Esophagus (tissue), 2 donors: ENCODE measurements at regions not wholly inside any gene's neighbourhood (a gene's known extent, or its start where the extent isn't known, plus 50 kb on each side); places are given as distances from the start of the nearest gene placed in this dataset.
"Not testable (repeated sequence)": the region's sequence is repeated elsewhere in the genome, so short reads cannot be mapped to it uniquely, and the experiment has no call there.

ENCODE experiments used
- H3K27ac ChIP-seq, 2 donors: one replicate each; pipeline ENCODE4 v1.5.1; 2013; ENCODE audit warnings: low read depth in 2 of 2, mild to moderate bottlenecking in 2 of 2, inconsistent platforms in 1 of 2, low read length in 1 of 2, moderate library complexity in 1 of 2
- H3K27me3 ChIP-seq, 2 donors: one replicate each; pipeline ENCODE4 v1.6.1; 2013; ENCODE audit warnings: low read length in 2 of 2, control low read depth in 1 of 2, mild to moderate bottlenecking in 1 of 2; ENCODE audit not compliant: insufficient read depth in 2 of 2, control insufficient read depth in 1 of 2
- H3K36me3 ChIP-seq, 2 donors: one replicate each; pipeline ENCODE4 v1.6.1; 2013; ENCODE audit warnings: low read length in 1 of 2; ENCODE audit not compliant: control insufficient read depth in 2 of 2, insufficient read depth in 2 of 2
- H3K4me1 ChIP-seq, 2 donors: one replicate each; pipeline ENCODE4 v1.6.1; 2013; ENCODE audit warnings: low read length in 1 of 2; ENCODE audit not compliant: control insufficient read depth in 2 of 2, insufficient read depth in 2 of 2
- H3K4me3 ChIP-seq, 2 donors: one replicate each; pipeline ENCODE4 v1.5.1; 2013; ENCODE audit warnings: low read length in 2 of 2, mild to moderate bottlenecking in 2 of 2, low read depth in 1 of 2, moderate library complexity in 1 of 2
- H3K9me3 ChIP-seq, 2 donors: one replicate each; pipeline ENCODE4 v1.6.1; 2013; ENCODE audit warnings: mild to moderate bottlenecking in 2 of 2, low read depth in 1 of 2, low read length in 1 of 2, moderate library complexity in 1 of 2; ENCODE audit not compliant: control insufficient read depth in 2 of 2, insufficient read depth in 1 of 2
- WGBS, 2 donors: extraction: QIAGEN DNeasy Blood & Tissue Kit; methylation state at CpG; one replicate each; pipeline ENCODE4 v1.1.7; 2013; 5-methylcytosine and 5-hydroxymethylcytosine counted together
- donor health status: healthy with polysubstance abuse.
- donor health status: Bipolar disorder and iron deficiency.

DNA sequence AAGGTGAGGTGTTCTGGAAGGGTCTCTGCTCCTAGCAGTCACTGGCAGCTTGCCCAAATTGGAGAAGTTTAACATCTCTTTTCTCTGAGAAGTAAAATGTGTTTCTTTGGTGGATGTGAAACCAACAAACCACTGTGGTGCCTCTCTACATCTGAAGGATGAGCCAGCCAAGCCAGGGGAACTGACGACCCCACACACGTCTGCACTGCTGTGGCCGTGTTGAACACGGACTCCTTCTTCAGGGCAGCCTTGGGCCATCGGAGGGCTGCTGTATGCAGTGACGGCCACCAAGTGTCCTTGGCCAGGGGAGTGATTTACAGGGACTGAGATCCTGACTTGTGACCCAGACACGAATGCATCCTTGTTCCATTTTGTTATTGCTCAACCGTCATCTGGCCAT, 207.8 kb downstream of the ACKR3 start:
- H3K27me3 ChIP-seq = no peaks in the 10 kb centered on the region
- no peak overlapping the region for H3K27ac ChIP-seq
- no peaks in the 10 kb centered on the region for H3K9me3 ChIP-seq
- no peaks in the 10 kb centered on the region for H3K36me3 ChIP-seq
- H3K4me1 ChIP-seq = peaks cover 0 to 5% of the 10 kb centered on the region in 2 donors
- no peak overlapping the region for H3K4me3 ChIP-seq
- WGBS, 2 donors = 78 to 90% methylated on average over 8 of the region's 8 CpGs

DNA sequence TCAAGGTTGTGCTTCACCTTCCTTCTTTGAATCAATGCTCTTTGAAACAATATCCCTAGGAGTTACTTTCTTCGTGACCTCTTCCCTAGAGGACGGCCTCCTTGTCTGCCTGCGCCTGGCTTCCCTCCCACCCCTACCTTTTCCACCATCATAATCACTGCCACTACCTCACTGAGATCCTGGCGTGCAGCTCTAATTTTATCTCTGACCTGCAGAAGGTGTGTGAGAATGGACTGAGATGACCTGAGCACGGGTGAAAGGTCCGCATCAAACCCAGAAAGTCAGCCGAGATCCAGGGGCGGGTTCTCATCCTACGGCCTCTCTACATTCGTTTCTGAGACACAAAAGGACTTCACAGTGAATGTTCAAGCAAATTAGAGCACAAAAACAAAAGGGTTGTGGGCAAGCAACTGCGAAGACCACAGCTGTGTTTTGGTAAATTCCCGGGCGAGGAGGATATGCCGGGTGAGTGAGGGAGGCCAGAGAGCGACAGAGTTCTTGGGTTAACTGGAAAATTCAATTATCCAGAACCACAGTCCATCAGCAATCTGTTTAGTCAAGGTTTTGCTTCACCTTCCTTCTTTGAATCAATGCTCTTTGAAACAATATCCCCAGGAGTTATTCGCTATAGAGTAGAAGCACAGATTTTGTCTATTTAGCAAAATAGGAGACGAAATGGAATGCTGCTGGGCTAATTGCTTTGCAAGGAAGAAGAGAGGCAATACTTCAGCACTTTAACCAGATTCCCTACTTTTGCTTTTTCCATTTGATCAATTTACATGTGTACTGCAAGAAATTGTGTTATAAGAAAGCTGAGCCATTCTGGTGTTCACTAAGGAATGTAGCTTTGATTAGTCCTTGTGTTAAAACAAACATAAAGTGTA, 212.6 kb downstream of the ACKR3 start:
- WGBS, 2 donors = 86 to 90% methylated on average over 17 of the region's 17 CpGs
- H3K4me1 ChIP-seq = peaks cover 0 to 5% of the 10 kb centered on the region in 2 donors
- H3K9me3 ChIP-seq = no peaks in the 10 kb centered on the region
- no peak overlapping the region for H3K4me3 ChIP-seq
- no peaks in the 10 kb centered on the region for H3K36me3 ChIP-seq
- no peak overlapping the region for H3K27ac ChIP-seq
- no peaks in the 10 kb centered on the region for H3K27me3 ChIP-seq

- WGBS, 2 donors = 70 to 76% methylated on average over 5 of the region's 5 CpGs
- Histone ChIP-seq H3K27me3 (no peaks in the 10 kb centered on the region), H3K27ac (no peak overlapping the region), H3K9me3 (no peaks in the 10 kb centered on the region), H3K4me1 (no peaks in the 10 kb centered on the region), H3K4me3 (no peak overlapping the region), H3K36me3 (no peaks in the 10 kb centered on the region)
Observed at GRCh38 chr2:236782938-236783337, 213.3 kb downstream of the ACKR3 start.

- no peak overlapping the region for H3K4me3 ChIP-seq
- no peak overlapping the region for H3K27ac ChIP-seq
- WGBS, 2 donors = 84 to 87% methylated on average over 6 of the region's 6 CpGs
- no peaks in the 10 kb centered on the region for H3K27me3 ChIP-seq
- no peaks in the 10 kb centered on the region for H3K9me3 ChIP-seq
- H3K36me3 ChIP-seq = no peaks in the 10 kb centered on the region
- H3K4me1 ChIP-seq = no peaks in the 10 kb centered on the region
Observed at GRCh38 chr2:236783417-236784020, 213.9 kb downstream of the ACKR3 start.

- H3K27ac ChIP-seq = no peak overlapping the region
- no peaks in the 10 kb centered on the region for H3K27me3 ChIP-seq
- H3K9me3 ChIP-seq = no peaks in the 10 kb centered on the region
- H3K4me3 ChIP-seq = no peak overlapping the region
- WGBS, 2 donors = 53 to 75% methylated on average over 6 of the region's 6 CpGs
- H3K36me3 ChIP-seq = no peaks in the 10 kb centered on the region
- no peaks in the 10 kb centered on the region for H3K4me1 ChIP-seq
Observed at GRCh38 chr2:236785611-236786057, 216.0 kb downstream of the ACKR3 start.

- no peaks in the 10 kb centered on the region for H3K27me3 ChIP-seq
- no peaks in the 10 kb centered on the region for H3K4me1 ChIP-seq
- H3K9me3 ChIP-seq = no peaks in the 10 kb centered on the region
- 84 to 85% methylated on average over 4 of the region's 4 CpGs for WGBS, 2 donors
- H3K27ac ChIP-seq = no peak overlapping the region
- H3K4me3 ChIP-seq = no peak overlapping the region
- no peaks in the 10 kb centered on the region for H3K36me3 ChIP-seq
Observed at GRCh38 chr2:236786751-236787150, 217.1 kb downstream of the ACKR3 start.

- H3K4me3 ChIP-seq, H3K27ac ChIP-seq, H3K27me3 ChIP-seq, H3K9me3 ChIP-seq, H3K4me1 ChIP-seq, H3K36me3 ChIP-seq: not testable (repeated sequence)
- 89 to 90% methylated on average over 5 of the region's 5 CpGs for WGBS, 2 donors
Observed at GRCh38 chr2:236787376-236787775, 217.8 kb downstream of the ACKR3 start.

GRCh38 chr2:236787885-236788284, 218.3 kb downstream of the ACKR3 start:
- Histone ChIP-seq H3K36me3 (no peaks in the 10 kb centered on the region), H3K9me3 (no peaks in the 10 kb centered on the region), H3K27me3 (no peaks in the 10 kb centered on the region), H3K4me1 (no peaks in the 10 kb centered on the region), H3K4me3 (no peak overlapping the region), H3K27ac (no peak overlapping the region)
- WGBS, 2 donors = 55 to 72% methylated on average over 7 of the region's 7 CpGs

DNA sequence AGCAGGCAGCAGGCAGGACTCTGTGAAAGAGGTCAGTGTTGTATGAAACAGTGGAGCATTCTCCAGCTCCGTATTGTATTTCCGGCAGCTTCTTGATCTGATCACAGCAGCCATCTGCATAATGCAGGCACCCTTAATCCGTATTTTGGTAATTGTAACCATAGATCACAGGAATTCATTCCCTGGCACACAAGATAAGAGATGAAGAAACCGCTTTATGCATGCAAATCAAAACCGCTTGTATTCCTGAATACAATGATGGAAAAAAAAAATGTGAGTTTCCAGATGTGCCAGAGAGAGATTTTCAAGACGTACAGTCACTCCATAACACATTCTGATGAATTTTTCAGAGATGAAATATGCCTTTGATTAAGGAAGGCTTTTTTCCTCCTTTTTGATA, 221.3 kb downstream of the ACKR3 start:
- Histone ChIP-seq H3K27ac (no peak overlapping the region), H3K9me3 (no peaks in the 10 kb centered on the region), H3K4me1 (peaks cover 0 to 2% of the 10 kb centered on the region in 2 donors), H3K36me3 (no peaks in the 10 kb centered on the region), H3K27me3 (no peaks in the 10 kb centered on the region), H3K4me3 (no peak overlapping the region)
- 59 to 60% methylated on average over 6 of the region's 6 CpGs for WGBS, 2 donors
